Stimulated activated naive CD8-positive, alpha-beta T cell treated with anti-CD3 and anti-CD28 coated beads, Interleukin-15, amount 100 ng/mL, for 72 hours (primary cell): ENCODE measurements at regions not wholly inside any gene's neighbourhood (a gene's known extent, or its start where the extent isn't known, plus 50 kb on each side); places are given as distances from the start of the nearest gene placed in this dataset.

Experiments used
- ATAC-seq: fragments of 150-1000 bp; cut with Tn5 transposase; 2 replicates; pipeline ENCODE4 v1.10.0; 2021; ENCODE audit warnings: mild to moderate bottlenecking, moderate library complexity
- DNase-seq, 2 donors: peaks; one replicate each; pipeline ENCODE4 v3.0.0; 2021 to 2022
- H3K27ac Mint-ChIP-seq, 2 donors: one replicate each; pipeline ENCODE4 v1.8.0; 2022; ENCODE audit warnings: mild to moderate bottlenecking in 2 of 2, mixed read lengths in 2 of 2, moderate library complexity in 2 of 2
- H3K27me3 Mint-ChIP-seq: one replicate; pipeline ENCODE4 v1.8.0; 2022; ENCODE audit warnings: mixed read lengths
- H3K4me1 Mint-ChIP-seq: one replicate; pipeline ENCODE4 v1.8.0; 2022; ENCODE audit warnings: mild to moderate bottlenecking, mixed read lengths
- H3K4me3 Mint-ChIP-seq, 2 donors: one replicate each; pipeline ENCODE4 v1.8.0; 2022; ENCODE audit warnings: mild to moderate bottlenecking in 2 of 2, mixed read lengths in 2 of 2, moderate library complexity in 1 of 2
- H3K9me3 Mint-ChIP-seq, 2 donors: one replicate each; pipeline ENCODE4 v1.8.0; 2022; ENCODE audit warnings: mixed read lengths in 2 of 2

GRCh38 chr2:196224756-196225155, 53.4 kb upstream of the STK17B start:
- H3K27me3 Mint-ChIP-seq = no peaks in the 10 kb centered on the region
- DNase-seq (no peak), ATAC-seq (no peak)
- H3K27ac Mint-ChIP-seq = peak overlapping the region; percentile 3 to 6
- H3K9me3 Mint-ChIP-seq = peaks cover 0 to 4% of the 10 kb centered on the region in 2 donors
- H3K4me3 Mint-ChIP-seq = peak overlapping the region in 1 of 2 donors; percentile 61
- peaks cover 83% of the 10 kb centered on the region for H3K4me1 Mint-ChIP-seq

DNA sequence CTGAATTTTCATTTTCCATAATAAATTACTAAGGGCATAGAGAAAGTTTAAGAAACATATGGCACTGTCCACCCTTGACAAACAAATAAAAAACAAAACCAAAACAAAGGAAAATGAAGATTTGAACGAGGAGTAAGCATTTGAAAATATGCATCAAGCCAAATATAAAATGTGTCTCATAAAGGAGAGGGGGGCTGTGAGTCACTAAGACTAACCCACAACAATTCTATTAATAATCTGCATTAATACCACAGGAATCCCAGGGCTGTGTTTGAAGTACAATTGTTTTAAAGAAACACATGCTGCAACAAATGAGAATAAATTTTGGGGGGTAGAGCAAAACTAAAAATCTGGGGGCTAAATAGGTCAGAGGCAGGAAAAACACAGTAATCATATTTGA, 53.8 kb upstream of the STK17B start:
- H3K4me3 Mint-ChIP-seq = peak overlapping the region; percentile 45 to 61
- H3K4me1 Mint-ChIP-seq = peaks cover 83% of the 10 kb centered on the region
- H3K27ac Mint-ChIP-seq = peak overlapping the region; percentile 6 to 79
- no peaks in the 10 kb centered on the region for H3K27me3 Mint-ChIP-seq
- no peak for DNase-seq
- ATAC-seq = no peak
- peaks cover 0 to 4% of the 10 kb centered on the region in 2 donors for H3K9me3 Mint-ChIP-seq

- Mint-ChIP-seq H3K4me3 (peak overlapping the region; percentile 45 to 64), H3K27ac (peak overlapping the region; percentile 60 to 92), H3K9me3 (peaks cover 0 to 4% of the 10 kb centered on the region in 2 donors), H3K27me3 (no peaks in the 10 kb centered on the region), H3K4me1 (peaks cover 84% of the 10 kb centered on the region)
- ATAC-seq (no peak), DNase-seq (no peak)
These were observed 54.8 kb upstream of the STK17B start for GRCh38 chr2:196226058-196226706.

DNA sequence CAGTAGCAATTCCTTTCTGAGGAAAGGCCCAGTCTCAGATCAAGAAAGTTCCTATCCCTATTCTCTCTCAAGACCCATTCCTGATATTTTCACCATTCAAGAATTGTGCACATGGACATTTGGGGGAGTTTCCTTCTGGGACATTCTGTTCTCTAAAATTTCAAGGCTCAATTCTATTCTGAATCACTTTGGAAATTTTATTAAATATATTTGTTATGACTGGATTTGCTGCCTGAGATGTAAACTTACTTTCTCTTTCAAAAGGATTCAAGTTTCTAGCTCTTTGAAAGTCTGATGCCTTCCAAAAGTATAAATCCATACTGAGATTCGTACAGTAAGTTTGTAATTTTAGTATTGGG, 55.3 kb upstream of the STK17B start:
- Mint-ChIP-seq H3K27me3 (no peaks in the 10 kb centered on the region), H3K4me3 (peak overlapping the region; percentile 45 to 64), H3K4me1 (peaks cover 89% of the 10 kb centered on the region), H3K9me3 (peaks cover 0 to 4% of the 10 kb centered on the region in 2 donors), H3K27ac (peak overlapping the region; percentile 60 to 92)
- DNase-seq (no peak), ATAC-seq (no peak)

DNA sequence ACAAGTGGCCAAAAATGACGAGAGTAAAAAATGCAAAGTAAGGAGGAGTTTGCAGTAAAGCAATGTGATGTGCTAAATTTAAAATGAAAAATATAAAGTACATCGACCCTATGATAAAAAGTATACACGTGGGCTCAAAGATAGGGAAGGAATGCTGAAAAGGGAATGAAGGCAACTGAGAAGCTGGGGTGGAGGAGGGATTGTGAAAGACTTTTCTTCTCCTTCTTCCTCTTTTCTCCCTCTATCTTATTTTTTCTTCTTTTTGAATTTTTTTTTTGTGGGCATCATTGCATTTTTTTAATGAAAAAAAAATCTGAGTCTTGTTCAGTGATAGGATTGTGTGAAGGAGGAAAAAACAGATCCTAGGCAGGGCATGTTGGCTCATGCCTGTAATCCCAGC, 57.6 kb upstream of the STK17B start:
- Mint-ChIP-seq H3K4me3 (peak overlapping the region; percentile 58 to 67), H3K4me1 (peaks cover 99% of the 10 kb centered on the region), H3K27ac (peak overlapping the region; percentile 92)

DNA sequence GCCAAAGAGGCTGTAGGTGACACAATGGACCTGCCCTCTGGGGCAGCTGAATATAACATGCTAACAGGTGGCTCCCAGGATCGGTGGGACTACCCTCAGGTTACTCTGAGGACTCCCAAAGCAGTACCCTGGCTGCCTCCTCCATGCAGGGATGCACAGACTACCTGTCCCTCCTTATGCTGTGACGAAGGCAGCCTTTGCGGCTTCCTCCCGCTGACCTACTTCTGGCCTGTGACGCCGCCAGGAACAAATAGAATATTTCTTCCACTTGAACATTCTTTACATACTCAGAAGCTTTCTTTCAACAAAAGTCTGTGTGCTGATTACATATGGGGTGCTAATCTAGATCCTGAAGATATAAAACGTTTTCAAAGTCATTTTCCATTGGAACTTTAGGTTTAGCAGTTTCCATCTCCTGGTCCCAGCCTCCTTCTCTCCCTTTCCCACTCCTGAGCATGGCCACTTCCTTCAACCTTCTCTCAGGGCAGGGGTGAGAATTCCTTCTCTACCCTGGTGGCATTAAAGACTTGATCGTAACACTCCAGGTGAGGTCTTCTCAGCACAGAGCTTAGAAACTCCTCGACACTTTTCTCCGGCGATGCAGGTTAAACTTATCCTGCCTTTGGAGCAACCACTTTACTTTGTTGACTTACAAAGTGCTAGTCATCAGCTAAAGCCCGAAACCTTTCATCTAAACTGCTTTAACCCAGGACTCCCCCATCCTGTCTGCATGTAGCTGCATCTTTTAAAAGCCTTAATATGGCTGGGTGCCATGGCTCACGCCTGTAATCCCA, 58.9 kb upstream of the STK17B start:
- Mint-ChIP-seq H3K4me1 (peaks cover 96% of the 10 kb centered on the region), H3K27ac (peak overlapping the region; percentile 96 to 98), H3K27me3 (no peaks in the 10 kb centered on the region), H3K4me3 (peak overlapping the region; percentile 82 to 87), H3K9me3 (no peaks in the 10 kb centered on the region)
- ATAC-seq = peak; percentile 41
- peak in 1 of 2 donors; percentile 47 for DNase-seq

More for the DNA sequence above, 57.6 kb upstream of the STK17B start:
- ATAC-seq (no peak), DNase-seq (no peak)
- no peaks in the 10 kb centered on the region for H3K27me3 Mint-ChIP-seq
- no peaks in the 10 kb centered on the region for H3K9me3 Mint-ChIP-seq

- Mint-ChIP-seq H3K4me3 (peak overlapping the region; percentile 35 to 54), H3K4me1 (peaks cover 93% of the 10 kb centered on the region), H3K27me3 (no peaks in the 10 kb centered on the region), H3K27ac (peak overlapping the region; percentile 94 to 95), H3K9me3 (no peaks in the 10 kb centered on the region)
- no peak for DNase-seq
- ATAC-seq = peak; percentile 51
These were observed 61.8 kb upstream of the STK17B start for GRCh38 chr2:196233021-196233804.

- Mint-ChIP-seq H3K4me1 (peaks cover 93% of the 10 kb centered on the region), H3K27me3 (no peaks in the 10 kb centered on the region), H3K4me3 (peak overlapping the region; percentile 35 to 46), H3K27ac (peak overlapping the region; percentile 94 to 95), H3K9me3 (no peaks in the 10 kb centered on the region)
- ATAC-seq = peak; percentile 61
- no peak for DNase-seq
These were observed 62.6 kb upstream of the STK17B start for GRCh38 chr2:196233805-196234475.

GRCh38 chr2:196234672-196235071, 63.3 kb upstream of the STK17B start:
- H3K27ac Mint-ChIP-seq = peak overlapping the region; percentile 53 to 94
- peaks cover 93% of the 10 kb centered on the region for H3K4me1 Mint-ChIP-seq
- peak overlapping the region; percentile 44 to 52 for H3K4me3 Mint-ChIP-seq
- H3K9me3 Mint-ChIP-seq = no peaks in the 10 kb centered on the region
- no peaks in the 10 kb centered on the region for H3K27me3 Mint-ChIP-seq
- peak; percentile 80 for ATAC-seq
- peak; percentile 62 to 87 for DNase-seq

DNA sequence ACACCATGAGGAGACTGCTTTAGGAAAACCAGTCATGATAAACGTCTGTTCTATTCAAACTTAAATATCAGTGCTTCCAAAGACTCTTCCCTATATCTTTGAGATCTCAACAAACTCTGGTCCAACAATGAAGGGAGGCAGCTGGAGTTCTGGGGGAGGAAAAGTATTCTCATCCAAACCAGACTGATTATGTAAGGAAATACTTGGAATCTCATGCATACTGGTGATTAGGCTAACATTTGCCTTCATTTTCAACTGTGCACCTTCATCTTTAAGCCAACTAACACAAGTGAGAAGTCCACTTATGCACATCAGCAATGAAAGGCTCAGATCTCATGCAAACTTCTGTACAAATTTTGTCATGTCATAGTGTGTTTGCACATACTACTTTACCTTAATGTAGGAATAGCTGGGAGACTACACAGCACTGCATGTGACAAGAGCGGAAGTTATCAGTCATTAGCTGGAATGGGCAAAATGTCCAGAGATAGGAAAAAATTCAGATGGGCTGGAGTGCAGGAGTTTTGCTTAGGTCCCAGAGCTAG, 67.5 kb upstream of the STK17B start:
- H3K9me3 Mint-ChIP-seq = no peaks in the 10 kb centered on the region
- no peaks in the 10 kb centered on the region for H3K27me3 Mint-ChIP-seq
- ATAC-seq (no peak), DNase-seq (no peak)
- peak overlapping the region; percentile 82 to 100 for H3K27ac Mint-ChIP-seq
- H3K4me3 Mint-ChIP-seq = peak overlapping the region; percentile 58 to 96
- peaks cover 85% of the 10 kb centered on the region for H3K4me1 Mint-ChIP-seq

DNA sequence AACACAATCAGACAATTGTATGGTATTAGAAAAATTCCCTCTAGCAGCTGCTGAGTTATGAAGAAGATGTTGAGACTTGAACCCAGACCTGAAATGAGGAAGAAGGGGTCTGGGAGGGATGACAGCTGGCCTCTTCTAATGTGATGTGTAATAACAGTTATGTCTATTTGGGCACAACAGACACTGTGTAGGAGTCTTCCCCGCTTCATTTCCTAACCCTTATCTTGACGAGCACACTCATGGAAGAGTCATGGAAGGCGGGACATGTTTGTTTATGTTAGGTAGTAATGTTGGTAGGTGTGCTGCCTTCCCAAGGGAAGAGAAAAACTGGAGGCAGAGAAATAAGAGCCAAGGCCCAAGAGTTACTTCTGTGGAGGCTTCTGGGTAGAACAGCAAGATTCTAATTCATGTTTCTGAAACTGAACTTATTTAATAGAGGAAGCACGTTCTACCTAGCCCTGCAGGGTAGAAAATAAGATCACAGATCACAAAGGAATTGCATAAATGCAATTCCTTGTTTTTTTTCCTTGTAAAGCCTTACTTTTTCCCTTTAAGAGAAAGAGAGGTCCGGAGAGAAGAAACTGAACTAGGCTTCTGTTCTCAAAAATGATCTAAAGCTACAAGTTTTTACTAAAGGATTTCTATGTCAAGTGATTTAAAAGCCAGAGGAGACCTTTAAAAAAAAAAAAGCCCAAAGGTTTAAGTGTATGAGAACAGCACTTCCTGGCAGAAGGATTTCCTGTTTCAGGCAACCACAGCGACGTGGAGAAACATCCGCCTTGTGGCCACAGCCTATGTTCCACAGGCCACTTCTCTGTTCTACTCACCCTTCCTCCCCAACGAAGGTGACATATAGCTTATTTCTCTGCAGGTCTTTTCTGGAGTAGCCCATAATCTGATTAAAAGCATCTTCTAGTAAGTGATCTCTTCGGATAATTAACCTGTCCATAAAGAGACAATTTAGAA, 68.5 kb upstream of the STK17B start:
- Mint-ChIP-seq H3K4me3 (peak overlapping the region; percentile 58 to 96), H3K4me1 (peaks cover 84% of the 10 kb centered on the region), H3K9me3 (no peaks in the 10 kb centered on the region), H3K27ac (peak overlapping the region; percentile 61 to 100), H3K27me3 (no peaks in the 10 kb centered on the region)
- DNase-seq = peak; percentile 70 to 90
- ATAC-seq = peak; percentile 72

DNA sequence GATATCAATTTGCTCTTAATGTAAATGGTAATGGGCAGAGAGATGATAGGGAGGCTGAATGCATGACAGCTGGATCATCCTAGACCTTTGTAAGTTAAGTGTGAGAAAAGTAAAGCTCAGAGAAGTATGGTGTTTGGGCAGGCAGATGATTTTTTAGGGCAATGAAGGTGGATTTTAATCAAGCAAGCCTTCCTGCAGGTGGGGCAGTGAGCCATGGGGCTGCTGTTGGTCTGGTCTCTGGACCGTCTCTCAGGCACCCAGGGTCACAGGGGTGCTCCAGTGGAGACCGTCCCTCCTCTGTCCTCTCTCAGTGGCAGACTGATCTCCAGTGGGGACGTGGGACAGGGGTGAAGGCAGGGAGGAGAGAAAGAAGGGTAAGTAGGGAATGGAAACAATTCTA, 69.8 kb upstream of the STK17B start:
- Mint-ChIP-seq H3K27me3 (no peaks in the 10 kb centered on the region), H3K4me3 (peak overlapping the region; percentile 75 to 96), H3K27ac (peak overlapping the region; percentile 93 to 100), H3K4me1 (peaks cover 91% of the 10 kb centered on the region), H3K9me3 (no peaks in the 10 kb centered on the region)
- ATAC-seq (no peak), DNase-seq (peak in 1 of 2 donors; percentile 52)

GRCh38 chr2:196242131-196242620, 70.8 kb upstream of the STK17B start:
- Mint-ChIP-seq H3K9me3 (no peaks in the 10 kb centered on the region), H3K27me3 (no peaks in the 10 kb centered on the region), H3K4me3 (peak overlapping the region; percentile 94 to 96), H3K27ac (peak overlapping the region; percentile 100), H3K4me1 (peaks cover 81% of the 10 kb centered on the region)
- DNase-seq (peak in 1 of 2 donors; percentile 54), ATAC-seq (peak; percentile 92)

DNA sequence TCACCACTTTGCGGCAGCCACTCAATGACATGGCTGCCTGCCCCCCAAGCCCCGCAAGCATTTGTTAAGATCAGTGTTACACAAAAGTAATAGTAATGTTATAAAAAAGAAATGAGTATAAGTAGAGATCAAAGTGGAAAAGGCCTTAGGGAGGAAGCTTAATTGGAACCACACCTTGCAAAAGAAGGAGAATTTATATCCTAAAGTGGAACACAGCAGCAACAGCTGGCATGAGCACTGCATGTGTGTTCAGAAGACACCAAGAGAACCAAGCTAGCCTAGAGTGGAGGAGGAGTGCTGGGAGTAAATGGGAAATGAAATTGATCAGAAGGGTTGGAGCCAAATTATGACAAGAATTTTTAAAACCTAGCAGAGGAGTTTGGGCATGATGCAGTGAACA, 73.1 kb upstream of the STK17B start:
- H3K27me3 Mint-ChIP-seq = no peaks in the 10 kb centered on the region
- no peaks in the 10 kb centered on the region for H3K9me3 Mint-ChIP-seq
- H3K27ac Mint-ChIP-seq = peak overlapping the region in 1 of 2 donors; percentile 46
- H3K4me3 Mint-ChIP-seq = no peak overlapping the region
- ATAC-seq = no peak
- peaks cover 76% of the 10 kb centered on the region for H3K4me1 Mint-ChIP-seq
- no peak for DNase-seq
